ENCODE measurements at regions not wholly inside any gene's neighbourhood (a gene's known extent, or its start where the extent isn't known, plus 50 kb on each side); places are given as distances from the start of the nearest gene placed in this dataset.
"Not testable (repeated sequence)": the region's sequence is repeated elsewhere in the genome, so short reads cannot be mapped to it uniquely, and the experiment has no call there.

DNA sequence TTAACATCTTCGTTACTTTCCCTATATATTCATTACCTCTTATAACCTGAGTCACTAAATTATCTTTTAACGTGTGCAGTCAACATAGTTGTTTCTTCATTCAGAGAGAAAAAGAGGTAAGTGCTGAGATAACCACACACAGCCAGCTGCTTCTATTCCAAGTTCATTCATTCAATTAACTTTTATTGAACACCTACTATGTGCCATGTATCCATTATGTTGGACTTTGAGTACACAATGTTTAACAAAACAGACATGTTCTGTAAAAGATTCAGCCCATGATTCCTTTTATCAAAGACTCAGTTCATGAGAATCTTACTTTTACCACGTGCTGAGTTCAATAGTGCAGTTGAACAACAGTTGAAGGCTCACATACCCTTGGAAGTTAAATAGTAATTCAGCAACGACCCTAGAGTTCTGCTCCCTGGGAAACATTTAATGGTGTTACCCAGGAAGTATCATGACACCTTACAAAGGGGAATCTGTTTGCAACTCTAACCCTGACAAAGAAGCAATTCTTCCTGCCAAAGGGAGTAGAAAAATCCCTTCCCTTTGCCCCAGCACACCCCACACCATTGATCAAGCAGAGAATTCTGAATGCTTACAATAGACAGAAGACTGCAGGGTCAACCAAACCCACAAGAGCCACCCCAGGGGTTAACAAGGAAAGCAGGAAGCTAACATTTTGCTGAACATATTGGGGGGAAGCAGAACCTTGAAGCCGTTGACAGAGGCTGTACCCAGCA lies 595.8 kb downstream of the STK39 start:
- TF ChIP-seq, protein P1, sequence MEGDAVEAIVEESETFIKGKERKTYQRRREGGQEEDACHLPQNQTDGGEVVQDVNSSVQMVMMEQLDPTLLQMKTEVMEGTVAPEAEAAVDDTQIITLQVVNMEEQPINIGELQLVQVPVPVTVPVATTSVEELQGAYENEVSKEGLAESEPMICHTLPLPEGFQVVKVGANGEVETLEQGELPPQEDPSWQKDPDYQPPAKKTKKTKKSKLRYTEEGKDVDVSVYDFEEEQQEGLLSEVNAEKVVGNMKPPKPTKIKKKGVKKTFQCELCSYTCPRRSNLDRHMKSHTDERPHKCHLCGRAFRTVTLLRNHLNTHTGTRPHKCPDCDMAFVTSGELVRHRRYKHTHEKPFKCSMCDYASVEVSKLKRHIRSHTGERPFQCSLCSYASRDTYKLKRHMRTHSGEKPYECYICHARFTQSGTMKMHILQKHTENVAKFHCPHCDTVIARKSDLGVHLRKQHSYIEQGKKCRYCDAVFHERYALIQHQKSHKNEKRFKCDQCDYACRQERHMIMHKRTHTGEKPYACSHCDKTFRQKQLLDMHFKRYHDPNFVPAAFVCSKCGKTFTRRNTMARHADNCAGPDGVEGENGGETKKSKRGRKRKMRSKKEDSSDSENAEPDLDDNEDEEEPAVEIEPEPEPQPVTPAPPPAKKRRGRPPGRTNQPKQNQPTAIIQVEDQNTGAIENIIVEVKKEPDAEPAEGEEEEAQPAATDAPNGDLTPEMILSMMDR (IDR thresholded peaks at IDR 0.05; ENCODE audit: low read depth, low read length, missing control alignments): no peak
- no peak overlapping the region for H3K4me3 ChIP-seq (ENCODE audit: low read depth, low read length)
- no peak for DNase-seq (ENCODE audit: low read depth)

- TF ChIP-seq, protein P1 (IDR thresholded peaks at IDR 0.05; ENCODE audit: low read depth, low read length, missing control alignments): no peak
- H3K4me3 ChIP-seq (ENCODE audit: low read depth, low read length): no peak overlapping the region
Observed at GRCh38 chr2:167646557-167646956, 600.8 kb downstream of the STK39 start.

DNA sequence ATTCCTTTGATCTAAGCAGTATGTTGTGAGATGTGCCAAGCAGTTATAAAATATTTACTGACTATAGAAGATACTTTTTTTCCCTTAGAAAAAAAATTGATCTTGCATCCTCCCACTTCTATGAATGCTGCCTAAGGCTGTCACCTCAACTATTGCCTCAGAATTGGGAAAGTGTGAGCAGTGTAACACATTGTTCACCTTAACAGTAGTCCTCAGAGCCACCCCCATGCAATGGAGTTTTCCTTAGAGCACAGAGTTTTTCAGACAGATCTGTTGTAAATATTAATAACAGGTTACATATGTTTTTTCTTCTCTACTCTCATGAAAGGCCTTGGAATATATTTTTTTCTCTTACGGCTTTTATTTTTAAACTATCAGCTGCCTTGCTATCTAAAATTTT lies 607.3 kb downstream of the STK39 start:
- TF ChIP-seq, protein P1 (IDR thresholded peaks at IDR 0.05; ENCODE audit: low read depth, low read length, missing control alignments): no peak

More at GRCh38 chr2:167646557-167646956, 600.8 kb downstream of the STK39 start:
- DNase-seq (ENCODE audit: low read depth): no peak

DNA sequence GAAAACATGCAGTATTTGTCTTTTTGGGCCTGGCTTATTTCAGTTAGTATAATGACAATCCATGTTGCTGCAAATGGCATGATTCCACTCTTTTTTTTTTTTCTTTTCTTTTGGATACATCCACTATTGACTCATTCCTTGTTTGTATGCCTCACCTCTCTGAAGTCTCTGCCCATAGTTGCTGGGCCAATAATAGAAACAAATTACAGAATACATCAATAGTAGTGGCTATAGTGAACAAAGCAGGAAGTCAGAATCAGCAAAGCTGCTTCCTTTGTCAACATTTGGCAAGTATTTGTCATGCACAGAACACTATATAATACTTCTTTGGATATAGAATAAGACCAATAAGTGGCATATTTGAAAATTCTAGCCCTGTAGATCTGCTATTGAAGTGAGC lies 609.7 kb downstream of the STK39 start:
- TF ChIP-seq, protein P1 (IDR thresholded peaks at IDR 0.05; ENCODE audit: low read depth, low read length, missing control alignments): no peak
- DNase-seq (ENCODE audit: low read depth): no peak
- no peak overlapping the region for H3K4me3 ChIP-seq (ENCODE audit: low read depth, low read length)

More for the DNA sequence above, 607.3 kb downstream of the STK39 start:
- no peak overlapping the region for H3K4me3 ChIP-seq (ENCODE audit: low read depth, low read length)
- DNase-seq (ENCODE audit: low read depth): no peak

DNA sequence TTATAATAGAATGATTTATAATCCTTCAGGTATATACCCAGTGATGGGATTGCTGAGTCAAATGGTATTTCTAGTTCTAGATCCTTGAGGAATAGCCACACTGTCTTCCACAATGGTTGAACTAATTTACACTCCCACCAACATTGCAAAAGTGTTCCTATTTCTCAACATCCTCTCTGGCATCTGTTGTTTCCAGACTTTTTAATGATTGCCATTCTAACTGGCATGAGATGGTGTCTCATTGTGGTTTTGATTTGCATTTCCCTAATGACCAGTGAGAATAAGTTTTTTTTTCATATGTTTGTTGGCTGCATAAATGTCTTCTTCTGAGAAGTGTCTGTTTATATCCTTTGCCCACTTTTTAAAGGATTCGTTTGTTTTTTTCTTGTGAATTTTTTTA lies 615.1 kb downstream of the STK39 start:
- H3K4me3 ChIP-seq (ENCODE audit: low read depth, low read length); DNase-seq (ENCODE audit: low read depth): not testable (repeated sequence)

DNA sequence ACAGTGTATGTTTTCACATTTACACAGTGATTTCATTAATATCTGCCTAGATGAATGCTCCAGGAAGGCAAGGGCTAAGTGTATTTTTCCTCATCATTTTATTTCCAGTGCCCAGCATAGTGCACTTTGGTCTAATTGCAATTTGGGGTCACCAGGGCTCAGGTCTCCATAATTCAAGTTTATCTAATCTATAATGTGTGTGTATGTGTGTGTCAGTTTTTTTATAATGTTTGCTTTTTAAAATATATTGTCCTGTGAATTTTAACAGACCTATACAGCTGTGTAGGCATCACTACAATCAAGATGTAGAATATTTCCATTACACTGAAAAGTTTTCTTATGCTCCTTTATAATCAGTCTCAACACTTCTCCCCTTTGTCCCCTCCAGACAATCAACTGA lies 620.4 kb downstream of the STK39 start:
- DNase-seq (ENCODE audit: low read depth): no peak
- no peak overlapping the region for H3K4me3 ChIP-seq (ENCODE audit: low read depth, low read length)
- TF ChIP-seq, protein P1 (IDR thresholded peaks at IDR 0.05; ENCODE audit: low read depth, low read length, missing control alignments): no peak

GRCh38 chr2:167626301-167626700 lies 621.1 kb downstream of the STK39 start:
- DNase-seq (ENCODE audit: low read depth): no peak
- TF ChIP-seq, protein P1 (IDR thresholded peaks at IDR 0.05; ENCODE audit: low read depth, low read length, missing control alignments): no peak
- H3K4me3 ChIP-seq (ENCODE audit: low read depth, low read length): no peak overlapping the region

Measured in GM12864 (cell line).